Dedifferentiated amniotic fluid mesenchymal stem cell (primary cell): ENCODE measurements at regions not wholly inside any gene's neighbourhood (a gene's known extent, or its start where the extent isn't known, plus 50 kb on each side); places are given as distances from the start of the nearest gene placed in this dataset.

Source experiments
- DNase-seq: peaks from one replicate; pipeline ENCODE4 v3.0.0-alpha.2; 2016; ENCODE audit errors: extremely low spot score

- DNase-seq, result no peak
These were observed 738.8 kb upstream of the RBFOX1 start for GRCh38 chr16:6593799-6594198.

GRCh38 chr16:6576606-6577005, 756.0 kb upstream of the RBFOX1 start:
- DNase-seq, result no peak

- no peak for DNase-seq
These were observed 756.5 kb upstream of the RBFOX1 start for GRCh38 chr16:6576113-6576512.

- no peak for DNase-seq
These were observed 758.5 kb upstream of the RBFOX1 start for GRCh38 chr16:6574146-6574545.

GRCh38 chr16:6573577-6573976, 759.1 kb upstream of the RBFOX1 start:
- DNase-seq, result no peak

- DNase-seq, result no peak
These were observed 761.6 kb upstream of the RBFOX1 start for GRCh38 chr16:6571044-6571443.

- no peak for DNase-seq
These were observed 762.1 kb upstream of the RBFOX1 start for GRCh38 chr16:6570530-6570929.

GRCh38 chr16:6562986-6563385, 769.7 kb upstream of the RBFOX1 start:
- no peak for DNase-seq

GRCh38 chr16:6560306-6561100, 772.1 kb upstream of the RBFOX1 start:
- no peak for DNase-seq

GRCh38 chr16:6558661-6559060, 774.0 kb upstream of the RBFOX1 start:
- DNase-seq, result no peak

GRCh38 chr16:6558126-6558525, 774.5 kb upstream of the RBFOX1 start:
- DNase-seq, result no peak

- no peak for DNase-seq
These were observed 775.2 kb upstream of the RBFOX1 start for GRCh38 chr16:6557353-6558023.

- DNase-seq, result no peak
These were observed 783.2 kb upstream of the RBFOX1 start for GRCh38 chr16:6549415-6549814.

GRCh38 chr16:6548507-6548906, 784.1 kb upstream of the RBFOX1 start:
- no peak for DNase-seq

- no peak for DNase-seq
These were observed 785.5 kb upstream of the RBFOX1 start for GRCh38 chr16:6547131-6547530.

GRCh38 chr16:6545329-6545728, 787.3 kb upstream of the RBFOX1 start:
- no peak for DNase-seq

- no peak for DNase-seq
These were observed 791.4 kb upstream of the RBFOX1 start for GRCh38 chr16:6541267-6541666.

GRCh38 chr16:6536411-6536810, 796.2 kb upstream of the RBFOX1 start:
- DNase-seq, result no peak

GRCh38 chr16:6531067-6531466, 801.6 kb upstream of the RBFOX1 start:
- DNase-seq, result no peak

- no peak for DNase-seq
These were observed 804.4 kb upstream of the RBFOX1 start for GRCh38 chr16:6528217-6528616.

- no peak for DNase-seq
These were observed 805.0 kb upstream of the RBFOX1 start for GRCh38 chr16:6527646-6528045.

- no peak for DNase-seq
These were observed 808.1 kb upstream of the RBFOX1 start for GRCh38 chr16:6524501-6524900.

GRCh38 chr16:6517020-6517720, 815.5 kb upstream of the RBFOX1 start:
- DNase-seq, result no peak
